Esophagus squamous epithelium (tissue), 5 donors: ENCODE measurements at regions not wholly inside any gene's neighbourhood (a gene's known extent, or its start where the extent isn't known, plus 50 kb on each side); places are given as distances from the start of the nearest gene placed in this dataset.
"Not testable (repeated sequence)": the region's sequence is repeated elsewhere in the genome, so short reads cannot be mapped to it uniquely, and the experiment has no call there.

Source experiments
- DNase-seq: peaks from one replicate; lab custom pipeline; 2025; lab: John Stamatoyannopoulos, UW
- H3K27ac ChIP-seq, 4 donors: fragments of 200-600 bp; sonication (generic); one replicate each; pipeline ENCODE4 v1.5.1; 2016 to 2019; ENCODE audit warnings: mild to moderate bottlenecking in 1 of 4
- H3K27me3 ChIP-seq, 4 donors: fragments of 200-600 bp; sonication (generic); 1 replicate in 3 of 4; 2 replicates in 1 of 4; pipeline versions ENCODE4 v1.5.1 to v1.6.0; 2017 to 2021; ENCODE audit warnings: antibody characterized with exemption in 1 of 4
- H3K36me3 ChIP-seq, 3 donors: fragments of 200-600 bp; sonication (generic); one replicate each; pipeline ENCODE4 v1.5.1; 2016 to 2019
- H3K4me1 ChIP-seq, 3 donors: fragments of 200-600 bp; sonication (generic); one replicate each; pipeline ENCODE4 v1.5.1; 2017 to 2019
- H3K4me3 ChIP-seq, 4 donors: fragments of 200-600 bp; sonication (generic); 1 replicate in 3 of 4; 2 replicates in 1 of 4; pipeline ENCODE4 v1.5.1; 2016 to 2019; ENCODE audit warnings: mild to moderate bottlenecking in 2 of 4, moderate library complexity in 1 of 4
- H3K9me3 ChIP-seq, 3 donors: fragments of 200-600 bp; sonication (generic); one replicate each; pipeline ENCODE4 v1.5.1; 2016 to 2019
- POLR2A ChIP-seq, 4 donors: fragments of 450-650 bp; IDR thresholded peaks; one replicate each; pipeline ENCODE4 v1.6.1; 2017; ENCODE audit warnings: antibody characterized with exemption in 4 of 4, mild to moderate bottlenecking in 4 of 4, moderate library complexity in 3 of 4
- WGBS, 2 donors: methylation state at CpG; one replicate each; pipeline ENCODE4 v1.1.5; 2018; 5-methylcytosine and 5-hydroxymethylcytosine counted together
- intact Hi-C: fragments of 100-400 bp; cut with DNase I; formaldehyde crosslinking; loops from one replicate; pipeline ENCODE4 v1.15.0; 2022
- TF ChIP-seq, protein P1 (sequence below), 6 experiments: fragments of 450-650 bp in 4 of 6; fragments of 200-600 bp in 2 of 6; sonication (generic) in 2 of 6; IDR thresholded peaks; one replicate each; pipeline ENCODE4 v1.5.1; 2016 to 2019; ENCODE audit warnings: antibody characterized with exemption in 6 of 6, mild to moderate bottlenecking in 4 of 6, moderate library complexity in 4 of 6
- donor health status: DM: yes; HTN: yes; CAD: no.

DNA sequence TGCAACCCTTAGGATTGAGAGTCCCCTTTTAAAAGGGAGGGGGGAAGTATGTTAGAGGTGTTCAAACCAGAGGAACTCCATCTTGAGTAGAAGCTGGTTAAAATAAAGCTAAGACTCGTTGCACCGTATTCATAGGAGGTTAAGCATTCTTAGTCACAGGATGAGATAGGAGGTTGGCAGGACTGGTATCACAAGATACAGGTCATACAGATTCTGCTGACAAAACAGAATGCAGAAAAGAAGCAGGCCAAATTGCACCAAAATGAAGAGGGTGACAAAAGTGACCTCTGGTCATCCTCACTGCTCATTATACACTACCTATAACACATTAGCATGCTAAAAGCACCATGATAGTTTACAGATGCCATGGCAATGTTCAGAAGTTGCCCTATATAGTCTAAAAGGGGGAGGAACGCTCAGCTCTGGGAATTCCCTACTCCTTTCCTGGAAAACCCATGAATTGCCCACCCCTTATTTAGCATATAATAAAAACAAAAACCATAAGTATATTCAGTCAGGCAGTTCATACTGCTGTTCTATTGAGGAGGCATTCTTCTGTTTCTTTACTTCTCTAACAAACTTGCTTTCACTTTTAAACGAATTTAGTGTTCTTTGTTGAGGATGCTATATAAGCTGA is 192.2 kb upstream of the NDUFV2 start:
- H3K9me3 ChIP-seq, result no peaks in the 10 kb centered on the region
- no peak for TF ChIP-seq POLR2A (IDR thresholded peaks at IDR 0.05)
- TF ChIP-seq, protein P1, sequence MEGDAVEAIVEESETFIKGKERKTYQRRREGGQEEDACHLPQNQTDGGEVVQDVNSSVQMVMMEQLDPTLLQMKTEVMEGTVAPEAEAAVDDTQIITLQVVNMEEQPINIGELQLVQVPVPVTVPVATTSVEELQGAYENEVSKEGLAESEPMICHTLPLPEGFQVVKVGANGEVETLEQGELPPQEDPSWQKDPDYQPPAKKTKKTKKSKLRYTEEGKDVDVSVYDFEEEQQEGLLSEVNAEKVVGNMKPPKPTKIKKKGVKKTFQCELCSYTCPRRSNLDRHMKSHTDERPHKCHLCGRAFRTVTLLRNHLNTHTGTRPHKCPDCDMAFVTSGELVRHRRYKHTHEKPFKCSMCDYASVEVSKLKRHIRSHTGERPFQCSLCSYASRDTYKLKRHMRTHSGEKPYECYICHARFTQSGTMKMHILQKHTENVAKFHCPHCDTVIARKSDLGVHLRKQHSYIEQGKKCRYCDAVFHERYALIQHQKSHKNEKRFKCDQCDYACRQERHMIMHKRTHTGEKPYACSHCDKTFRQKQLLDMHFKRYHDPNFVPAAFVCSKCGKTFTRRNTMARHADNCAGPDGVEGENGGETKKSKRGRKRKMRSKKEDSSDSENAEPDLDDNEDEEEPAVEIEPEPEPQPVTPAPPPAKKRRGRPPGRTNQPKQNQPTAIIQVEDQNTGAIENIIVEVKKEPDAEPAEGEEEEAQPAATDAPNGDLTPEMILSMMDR (IDR thresholded peaks at IDR 0.05), result no peak

DNA sequence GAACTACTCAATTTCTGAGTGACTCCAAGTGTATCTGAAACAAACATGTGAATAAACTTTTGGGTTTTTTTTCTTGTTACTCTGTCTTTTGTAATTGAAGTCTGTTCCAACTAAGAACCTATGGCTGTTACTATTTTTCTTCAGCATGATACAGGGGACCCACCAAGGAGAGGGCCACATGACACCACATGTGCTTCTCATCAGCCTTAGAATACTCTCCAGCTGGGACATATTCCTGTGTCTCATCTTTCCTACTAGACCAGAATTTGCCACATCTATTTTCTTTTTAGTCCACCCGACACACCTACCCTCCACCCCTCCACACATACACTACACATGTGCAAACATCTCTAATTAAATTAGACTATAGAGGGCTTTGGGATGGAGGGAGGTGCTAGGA is 191.7 kb upstream of the NDUFV2 start:
- no peak for DNase-seq
- Histone ChIP-seq H3K4me1 (peaks cover 0 to 5% (median 0%) of the 10 kb centered on the region in 3 donors), H3K4me3 (no peak overlapping the region), H3K27ac (no peak overlapping the region), H3K36me3 (no peaks in the 10 kb centered on the region), H3K9me3 (no peaks in the 10 kb centered on the region), H3K27me3 (no peaks in the 10 kb centered on the region)
- intact Hi-C loops, result no loop called here
- WGBS, 2 donors, result 86 to 100% methylated on average over 1 of the region's 1 CpG
- no peak for TF ChIP-seq POLR2A (IDR thresholded peaks at IDR 0.05)
- TF ChIP-seq, protein P1 (IDR thresholded peaks at IDR 0.05), result no peak

More for the DNA sequence above, 192.2 kb upstream of the NDUFV2 start:
- DNase-seq, result no peak
- WGBS, 2 donors, result 37 to 40% methylated on average over 4 of the region's 4 CpGs
- Histone ChIP-seq H3K27ac (no peak overlapping the region), H3K4me1 (peaks cover 0 to 5% (median 0%) of the 10 kb centered on the region in 3 donors), H3K4me3 (no peak overlapping the region), H3K36me3 (no peaks in the 10 kb centered on the region), H3K27me3 (no peaks in the 10 kb centered on the region)
- intact Hi-C loops, result no loop called here

DNA sequence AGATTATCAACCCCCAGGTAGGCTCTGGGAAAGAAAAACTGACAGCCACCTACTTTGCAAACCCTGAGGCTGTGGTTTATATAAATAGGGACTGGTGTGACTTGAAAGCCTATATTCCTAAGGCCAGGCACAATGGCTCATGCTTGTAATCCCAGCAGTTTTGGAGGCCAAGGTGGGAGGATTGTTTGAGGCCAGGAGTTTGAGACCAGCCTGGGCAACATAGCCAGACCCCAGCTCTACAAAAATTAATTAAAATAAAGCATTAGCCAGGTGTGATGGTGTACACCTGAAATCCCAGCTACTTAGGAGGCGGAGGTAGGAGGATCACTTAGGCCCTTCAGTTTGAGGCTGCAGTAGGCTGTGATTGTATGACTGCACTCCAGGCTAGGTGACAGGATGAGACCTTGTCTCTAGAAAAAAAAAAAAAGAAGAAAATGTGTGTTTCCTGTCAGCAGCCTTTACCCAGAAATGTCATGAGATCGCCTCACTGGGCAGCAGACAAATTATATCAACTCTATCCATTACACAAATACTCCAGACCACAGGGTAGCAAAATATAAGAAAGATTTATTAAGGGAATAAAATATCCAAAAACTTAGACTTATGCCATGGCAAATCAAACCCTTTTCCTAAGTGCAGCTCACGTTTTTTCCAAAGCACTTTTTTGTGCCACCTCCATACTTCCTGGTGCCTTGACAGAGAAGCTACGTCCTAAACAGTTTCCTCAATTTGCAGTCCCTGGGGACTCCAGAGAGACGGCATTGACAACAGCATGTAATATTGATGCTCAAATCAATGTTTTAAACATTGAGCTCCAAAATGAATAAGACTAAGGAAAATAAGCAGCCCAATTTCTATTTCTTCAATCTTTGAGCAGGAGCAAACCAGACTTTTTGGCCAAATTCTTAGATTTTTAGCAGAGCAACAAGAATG is 190.8 kb upstream of the NDUFV2 start:
- Histone ChIP-seq H3K4me3 (no peak overlapping the region), H3K36me3 (no peaks in the 10 kb centered on the region), H3K4me1 (peaks cover 0 to 5% (median 0%) of the 10 kb centered on the region in 3 donors), H3K27me3 (no peaks in the 10 kb centered on the region), H3K27ac (no peak overlapping the region), H3K9me3 (no peaks in the 10 kb centered on the region)
- no peak for DNase-seq
- 72 to 75% methylated on average over 5 of the region's 5 CpGs for WGBS, 2 donors
- no peak for TF ChIP-seq POLR2A (IDR thresholded peaks at IDR 0.05)
- TF ChIP-seq, protein P1 (IDR thresholded peaks at IDR 0.05), result no peak
- intact Hi-C loops, result no loop called here

DNA sequence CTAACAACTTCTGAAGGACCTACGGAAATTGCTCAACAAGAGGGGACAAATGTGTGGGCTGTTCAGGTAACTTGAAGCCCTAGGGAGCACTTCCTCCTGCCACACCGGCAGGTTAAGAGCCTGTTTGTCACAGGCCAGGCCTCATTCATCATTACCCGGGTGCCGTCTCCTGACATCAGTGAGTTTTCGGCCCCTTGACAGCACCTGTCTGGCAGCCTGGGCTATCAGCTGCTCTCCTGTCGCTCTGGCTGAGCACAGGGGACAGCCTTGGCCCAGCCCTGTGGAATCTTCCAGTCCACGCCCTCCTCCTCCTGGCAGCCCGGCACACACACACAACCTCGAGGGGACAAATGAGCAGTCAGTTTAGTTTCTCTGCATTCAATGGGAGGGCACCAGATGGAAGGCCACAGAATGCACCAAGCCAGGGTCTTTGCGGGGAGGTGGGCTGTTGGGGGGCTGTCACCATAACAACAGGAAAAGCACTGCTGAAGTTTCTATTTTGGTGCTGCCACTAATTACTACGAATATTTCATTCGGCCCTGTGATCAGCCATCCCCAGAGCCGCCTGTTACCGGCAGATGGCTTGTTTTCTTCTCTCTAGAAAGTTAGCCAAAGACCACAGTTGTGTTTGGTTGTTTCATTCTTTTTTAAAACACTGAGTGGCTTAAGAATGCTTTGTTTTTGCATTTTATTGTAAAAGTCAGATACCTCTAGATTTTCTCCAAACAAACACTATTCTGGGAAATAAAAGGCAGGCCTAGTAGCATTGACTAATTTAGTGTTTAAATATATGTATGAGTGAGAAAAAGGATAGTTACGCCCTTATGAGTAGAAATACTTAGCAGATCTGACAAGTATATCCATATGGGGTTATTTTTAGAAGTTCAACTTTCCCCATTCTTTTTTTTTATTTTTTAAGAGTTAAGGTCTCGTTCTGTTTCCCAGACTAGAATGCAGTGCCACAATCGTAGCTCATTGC is 189.9 kb upstream of the NDUFV2 start:
- WGBS, 2 donors, result 63 to 71% methylated on average over 9 to 11 of the region's 17 CpGs
- no peaks in the 10 kb centered on the region for H3K9me3 ChIP-seq
- H3K4me3 ChIP-seq, result no peak overlapping the region
- no peak for TF ChIP-seq POLR2A (IDR thresholded peaks at IDR 0.05)
- TF ChIP-seq, protein P1 (IDR thresholded peaks at IDR 0.05), result no peak
- no peak overlapping the region for H3K27ac ChIP-seq
- H3K36me3 ChIP-seq, result no peaks in the 10 kb centered on the region
- H3K27me3 ChIP-seq, result no peaks in the 10 kb centered on the region
- peaks cover 0 to 5% (median 0%) of the 10 kb centered on the region in 3 donors for H3K4me1 ChIP-seq
- intact Hi-C loops, result no loop called here
- DNase-seq, result no peak

DNA sequence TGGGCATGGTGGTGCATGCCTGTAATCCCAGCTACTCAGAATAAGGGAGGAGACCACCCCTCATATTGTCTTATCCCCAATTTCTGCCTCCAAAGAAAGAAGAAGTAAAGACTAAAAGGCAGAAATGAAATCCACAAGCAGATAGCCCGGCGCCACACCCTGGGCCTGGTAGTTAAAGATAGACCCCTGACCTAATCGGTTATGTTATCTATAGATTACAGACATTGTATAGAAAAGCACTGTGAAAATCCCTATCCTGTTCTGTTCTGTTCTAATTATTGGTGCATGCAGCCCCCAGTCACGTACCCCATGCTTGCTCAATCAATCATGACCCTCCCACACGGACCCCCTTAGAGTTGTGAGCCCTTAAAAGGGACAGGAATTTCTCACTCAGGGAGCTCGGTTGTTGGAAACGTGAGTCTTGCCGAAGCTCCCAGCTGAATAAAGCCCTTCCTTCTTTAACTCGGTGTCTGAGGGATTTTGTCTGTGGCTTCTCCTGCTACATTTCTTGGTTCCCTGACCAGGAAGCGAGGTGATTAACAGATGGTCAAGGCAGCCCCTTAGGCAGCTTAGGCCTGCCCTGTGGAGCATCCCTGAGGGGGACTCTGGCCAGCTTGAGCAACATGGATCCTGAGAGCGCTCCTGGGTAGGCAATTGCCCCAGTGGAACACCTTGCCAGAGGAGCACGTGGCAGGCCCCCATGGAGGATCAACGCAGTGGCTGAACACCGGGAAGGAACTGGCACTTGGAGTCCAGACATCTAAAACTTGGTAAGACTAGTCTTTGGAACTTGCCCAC is 188.7 kb upstream of the NDUFV2 start:
- H3K9me3 ChIP-seq, H3K36me3 ChIP-seq, intact Hi-C loops, H3K4me3 ChIP-seq, H3K27me3 ChIP-seq, DNase-seq, H3K4me1 ChIP-seq, H3K27ac ChIP-seq: not testable (repeated sequence)
- 84 to 94% methylated on average over 5 to 13 of the region's 14 CpGs for WGBS, 2 donors

DNA sequence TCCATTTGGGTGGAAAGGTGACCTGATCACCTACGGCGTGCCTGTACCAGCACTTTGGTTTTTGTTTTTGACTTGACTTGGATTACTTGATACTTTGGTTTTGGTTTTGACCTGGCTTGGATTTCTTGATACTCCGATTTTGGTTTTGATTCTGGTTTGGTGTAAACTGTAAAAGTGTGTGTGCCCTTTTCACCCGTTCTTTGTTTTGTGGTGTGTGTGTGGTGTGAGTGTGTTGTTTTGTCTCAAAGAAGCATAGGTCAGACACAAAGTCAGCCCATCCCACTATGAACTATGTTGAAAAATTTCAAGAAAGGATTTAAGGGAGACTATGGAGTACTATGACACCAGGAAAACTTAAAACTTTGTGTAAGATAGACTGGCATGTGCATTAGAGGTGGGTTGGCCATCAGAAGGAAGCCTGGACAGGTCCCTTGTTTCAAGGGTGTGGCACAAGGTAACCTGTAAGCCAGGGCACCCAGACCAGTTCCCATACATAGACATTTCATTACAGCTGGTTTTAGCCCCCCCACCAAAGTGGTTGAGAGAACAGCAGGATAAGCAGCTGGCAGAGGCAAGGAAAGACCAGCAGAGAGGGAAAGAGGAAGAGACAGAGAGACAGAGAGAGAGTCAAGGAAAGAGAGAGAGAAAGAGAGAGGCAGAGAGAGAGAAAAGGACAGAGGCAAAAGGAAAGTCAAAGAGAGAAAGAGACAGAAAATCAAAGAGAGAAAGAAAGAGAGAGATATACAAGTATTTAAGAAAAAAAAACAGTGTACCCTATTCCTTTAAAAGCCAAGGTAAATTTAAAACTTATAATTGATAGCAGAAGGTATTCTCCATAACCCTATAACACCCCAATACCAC is 187.9 kb upstream of the NDUFV2 start:
- H3K9me3 ChIP-seq, H3K4me1 ChIP-seq, H3K27ac ChIP-seq, H3K36me3 ChIP-seq, H3K4me3 ChIP-seq, DNase-seq, intact Hi-C loops, H3K27me3 ChIP-seq: not testable (repeated sequence)
- WGBS, 2 donors, result 91 to 92% methylated on average over 4 of the region's 4 CpGs
